HG03575 (cell line): ENCODE measurements at regions not wholly inside any gene's neighbourhood (a gene's known extent, or its start where the extent isn't known, plus 50 kb on each side); places are given as distances from the start of the nearest gene placed in this dataset.

ENCODE experiments used
- ATAC-seq: cut with Tn5 transposase; IDR thresholded peaks from one replicate; pipeline ENCODE4 v1.9.1; 2021; ENCODE audit not compliant: unreplicated experiment, insufficient number of reproducible peaks, low FRiP score; ENCODE audit errors: extremely low read depth

GRCh38 chr2:41927581-41928264, 120.1 kb upstream of the PKDCC start:
- no peak for ATAC-seq

DNA sequence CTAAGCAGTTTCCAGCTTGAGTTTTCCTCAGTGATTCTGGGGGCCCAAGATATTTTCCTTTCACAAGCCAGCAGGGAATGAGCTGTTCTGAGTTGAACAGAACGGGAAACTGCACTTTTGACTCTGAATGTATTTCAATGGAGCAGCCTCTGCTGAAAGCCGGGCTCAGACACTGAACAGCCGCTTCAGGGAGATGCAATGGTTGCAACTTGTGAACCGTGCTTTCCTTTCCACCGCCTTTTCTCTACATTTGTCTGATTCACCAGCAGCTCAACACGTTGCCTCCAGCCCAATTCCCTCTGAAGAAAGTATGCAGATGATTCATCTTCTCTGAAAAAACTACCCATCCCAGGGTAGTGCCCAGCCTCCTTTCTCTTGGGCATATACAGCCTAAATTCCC, 119.3 kb upstream of the PKDCC start:
- ATAC-seq, result no peak

DNA sequence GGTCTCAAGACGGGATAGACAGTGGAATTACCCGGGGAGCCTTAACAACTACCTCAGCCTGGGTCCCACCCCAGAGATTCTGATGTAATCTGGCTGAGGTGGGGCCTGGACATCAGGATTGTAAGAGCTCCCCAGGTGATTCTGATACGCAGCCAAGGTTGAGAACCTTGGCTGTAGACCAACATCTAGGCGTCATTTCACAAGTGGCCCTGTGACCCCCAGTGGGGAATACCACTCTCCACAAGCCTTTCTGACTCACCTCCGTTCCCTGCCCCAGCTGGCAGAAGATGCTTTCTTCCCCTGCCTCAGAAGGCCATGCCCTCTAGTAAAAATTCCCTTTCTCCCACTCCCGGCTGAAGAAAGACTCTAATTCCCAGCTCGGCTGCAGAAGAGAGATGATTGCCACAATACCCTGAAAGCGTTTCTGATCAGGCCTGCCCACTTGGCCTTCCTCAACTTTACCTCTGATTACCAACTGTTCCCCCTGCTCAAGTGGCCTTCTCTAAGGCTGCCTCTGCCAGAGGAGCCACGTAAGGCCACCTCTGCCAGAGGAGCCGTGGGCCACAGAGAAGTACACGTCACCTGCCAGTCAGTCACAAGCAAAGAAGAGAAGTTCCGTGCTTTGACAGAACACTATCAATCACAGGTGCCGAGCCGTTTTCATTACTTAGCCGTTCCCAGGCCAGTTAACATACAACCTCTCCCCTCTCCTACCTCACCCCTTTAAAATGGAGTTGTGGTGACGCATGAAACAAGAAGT, 116.8 kb upstream of the PKDCC start:
- no peak for ATAC-seq

GRCh38 chr2:41932241-41933045, 115.4 kb upstream of the PKDCC start:
- ATAC-seq, result no peak

GRCh38 chr2:41933046-41933420, 114.8 kb upstream of the PKDCC start:
- no peak for ATAC-seq

DNA sequence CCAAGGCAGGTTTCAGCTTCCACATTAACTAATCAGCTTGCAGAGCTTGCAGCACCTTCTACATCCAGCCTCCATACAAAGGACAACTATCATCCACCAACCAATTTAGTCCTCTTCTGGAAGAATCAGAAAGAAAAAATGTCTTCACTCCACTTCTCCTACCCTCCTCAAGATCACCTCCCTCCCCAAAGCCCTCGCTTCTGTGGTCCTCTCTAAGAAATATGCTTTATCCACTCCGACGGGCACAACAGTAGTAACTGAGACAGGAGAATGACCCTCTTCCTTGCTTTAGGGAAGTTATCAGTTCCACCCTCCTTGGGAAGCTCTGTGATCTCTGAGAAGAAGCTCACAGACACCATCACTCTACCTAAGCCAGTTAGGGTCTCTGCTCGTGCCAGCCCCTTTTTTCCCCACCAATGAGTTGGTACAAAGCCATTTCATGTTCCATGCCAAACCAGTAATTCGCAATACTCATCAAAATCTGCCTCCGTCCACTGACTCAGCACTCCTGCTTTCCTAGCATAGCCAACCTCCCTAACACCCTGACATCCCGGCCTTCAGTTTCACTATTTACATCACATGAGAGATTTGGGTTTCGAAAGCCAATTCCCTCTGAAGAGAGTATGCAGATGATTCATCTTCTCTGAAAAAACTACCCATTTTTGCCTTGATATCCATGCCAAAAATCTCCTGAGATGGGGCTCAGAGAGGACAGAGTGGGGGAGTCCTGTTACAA, 114.1 kb upstream of the PKDCC start:
- no peak for ATAC-seq

DNA sequence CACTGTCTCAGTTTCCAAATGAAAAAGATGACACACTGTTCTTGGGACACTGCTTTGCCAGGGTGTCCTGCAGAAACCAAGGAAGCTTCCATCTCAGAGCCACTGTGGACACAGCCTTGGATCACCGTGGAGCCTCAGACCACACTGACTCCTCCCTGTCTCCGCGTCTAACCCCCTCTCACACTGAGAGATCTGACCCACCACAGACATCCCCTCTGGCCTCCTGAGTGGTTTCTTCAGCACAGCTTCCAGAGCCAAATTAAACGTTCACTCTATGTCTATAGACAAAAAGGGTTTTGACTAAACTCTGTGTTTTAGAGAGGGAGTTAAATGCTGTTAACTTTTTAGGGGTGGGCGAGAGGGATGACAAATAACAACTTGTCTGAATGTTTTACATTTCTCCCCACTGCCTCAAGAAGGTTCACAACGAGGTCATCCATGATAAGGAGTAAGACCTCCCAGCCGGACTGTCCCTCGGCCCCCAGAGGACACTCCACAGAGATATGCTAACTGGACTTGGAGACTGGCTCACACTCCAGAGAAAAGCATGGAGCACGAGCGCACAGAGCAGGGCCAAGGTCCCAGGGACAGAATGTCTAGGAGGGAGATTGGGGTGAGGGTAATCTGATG, 113.4 kb upstream of the PKDCC start:
- no peak for ATAC-seq

- ATAC-seq, result no peak
Observed at GRCh38 chr2:41935002-41935401, 112.8 kb upstream of the PKDCC start.

GRCh38 chr2:41935825-41936224, 112.0 kb upstream of the PKDCC start:
- no peak for ATAC-seq

GRCh38 chr2:41936771-41937463, 110.9 kb upstream of the PKDCC start:
- ATAC-seq, result no peak

- ATAC-seq, result no peak
Observed at GRCh38 chr2:41937464-41937906, 110.3 kb upstream of the PKDCC start.

DNA sequence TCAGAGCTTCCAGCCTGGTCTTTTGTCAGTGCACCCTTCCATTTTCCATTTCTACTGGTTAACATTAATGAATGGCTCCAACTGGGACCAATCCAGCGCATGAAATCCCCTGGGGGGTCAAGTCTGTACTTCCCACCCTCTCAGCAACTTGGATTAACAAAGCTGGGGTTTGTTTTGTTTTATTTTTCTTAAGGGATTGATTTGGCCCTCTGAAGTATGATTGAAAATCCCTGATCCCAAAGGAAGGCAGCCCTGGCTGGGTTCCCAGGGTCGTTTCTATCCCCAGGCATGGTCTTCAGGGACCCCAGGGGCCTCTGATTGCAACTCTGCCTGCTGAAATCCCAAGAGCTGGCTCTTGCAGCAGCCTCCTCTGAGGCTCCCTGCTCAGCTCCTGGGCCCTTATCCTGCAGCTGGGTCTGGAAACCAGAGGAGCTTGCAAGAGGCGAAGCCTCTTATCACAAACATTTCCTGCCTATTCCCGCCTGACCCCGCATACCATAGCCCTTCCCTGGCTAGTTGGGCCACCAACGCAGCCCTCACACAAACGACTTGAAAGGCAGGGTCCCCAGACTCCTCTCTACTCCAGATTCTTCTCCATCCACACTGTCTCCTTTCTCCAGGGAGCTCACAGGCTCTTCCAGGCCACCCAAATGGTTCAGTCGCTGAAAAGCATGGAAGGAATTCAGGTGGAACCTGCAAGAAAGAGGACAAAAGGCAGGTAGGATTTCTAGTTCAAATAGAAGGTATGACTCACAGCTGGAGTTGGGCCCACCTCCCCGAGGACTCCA, 109.7 kb upstream of the PKDCC start:
- ATAC-seq, result no peak

DNA sequence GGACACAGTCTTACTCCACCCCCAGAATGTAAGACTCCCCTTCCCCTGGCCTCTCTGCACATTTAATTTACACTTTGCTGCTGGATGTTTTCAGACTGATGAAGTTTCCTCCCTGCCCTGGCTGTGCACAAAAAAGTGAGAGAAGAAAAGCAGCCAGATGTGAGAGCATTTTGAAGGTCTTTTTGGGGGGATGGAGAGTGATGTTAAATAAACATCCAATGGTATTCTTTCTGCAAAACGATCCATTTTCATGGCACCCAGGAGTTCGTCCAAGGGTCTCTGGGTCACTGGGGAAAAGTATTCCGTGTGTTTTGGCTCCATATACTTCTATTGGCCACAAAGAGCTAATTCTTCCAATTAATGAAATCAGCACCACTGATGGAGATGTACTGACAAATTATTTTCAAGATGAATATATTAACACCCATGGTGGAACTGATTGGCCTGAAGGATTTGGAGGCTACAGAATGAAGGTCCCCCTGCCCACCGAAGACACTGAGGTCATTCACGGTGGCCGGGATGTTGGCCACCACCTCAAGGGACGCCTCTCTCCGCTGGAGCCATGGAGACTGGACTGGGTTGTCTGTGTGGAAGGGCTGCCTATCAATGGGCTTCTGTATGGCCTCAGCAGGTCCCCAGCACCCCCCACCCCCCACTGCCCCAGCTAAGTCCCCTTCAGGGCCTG, 107.6 kb upstream of the PKDCC start:
- ATAC-seq, result no peak

GRCh38 chr2:41940745-41941063, 107.1 kb upstream of the PKDCC start:
- no peak for ATAC-seq

GRCh38 chr2:41941831-41942230, 106.0 kb upstream of the PKDCC start:
- no peak for ATAC-seq

GRCh38 chr2:41942278-41942677, 105.5 kb upstream of the PKDCC start:
- no peak for ATAC-seq

GRCh38 chr2:41943159-41943558, 104.7 kb upstream of the PKDCC start:
- no peak for ATAC-seq
